Thymus (tissue), 11 donors: ENCODE measurements at regions not wholly inside any gene's neighbourhood (a gene's known extent, or its start where the extent isn't known, plus 50 kb on each side); places are given as distances from the start of the nearest gene placed in this dataset.

Experiments
- DNase-seq, 9 donors: peaks; one replicate each; pipeline ENCODE4 v3.0.0-alpha.2; 2013; ENCODE audit warnings: low spot score in 9 of 9, low read depth in 6 of 9, missing footprints in 1 of 9
- H3K27ac ChIP-seq, 2 donors: one replicate each; pipeline ENCODE4 v1.5.1; 2013; ENCODE audit warnings: control low read depth in 1 of 2, low read depth in 1 of 2, low read length in 1 of 2, mild to moderate bottlenecking in 1 of 2, moderate library complexity in 1 of 2
- H3K27me3 ChIP-seq, 2 donors: one replicate each; pipeline ENCODE4 v1.5.1; 2013; ENCODE audit warnings: low read length in 1 of 2; ENCODE audit not compliant: control insufficient read depth in 2 of 2, insufficient read depth in 1 of 2
- H3K36me3 ChIP-seq, 2 donors: one replicate each; pipeline ENCODE4 v1.5.1; 2013; ENCODE audit warnings: low read length in 1 of 2, mild to moderate bottlenecking in 1 of 2, moderate library complexity in 1 of 2; ENCODE audit not compliant: control insufficient read depth in 2 of 2, insufficient read depth in 2 of 2
- H3K4me1 ChIP-seq, 2 donors: one replicate each; pipeline ENCODE4 v1.5.1; 2013; ENCODE audit warnings: low read length in 2 of 2; ENCODE audit not compliant: control insufficient read depth in 2 of 2, insufficient read depth in 2 of 2
- H3K4me3 ChIP-seq, 2 donors: one replicate each; pipeline ENCODE4 v1.5.1; 2013; ENCODE audit warnings: low read length in 2 of 2, control low read depth in 1 of 2, mild to moderate bottlenecking in 1 of 2
- H3K9me3 ChIP-seq, 2 donors: one replicate each; pipeline ENCODE4 v1.5.1; 2013; ENCODE audit warnings: low read length in 1 of 2, mild to moderate bottlenecking in 1 of 2; ENCODE audit not compliant: control insufficient read depth in 2 of 2, insufficient read depth in 1 of 2
- WGBS: extraction: QIAGEN DNeasy Blood & Tissue Kit; methylation state at CpG from one replicate; pipeline ENCODE4 v1.1.7; 2013; 5-methylcytosine and 5-hydroxymethylcytosine counted together
- donor health status: healthy.

DNA sequence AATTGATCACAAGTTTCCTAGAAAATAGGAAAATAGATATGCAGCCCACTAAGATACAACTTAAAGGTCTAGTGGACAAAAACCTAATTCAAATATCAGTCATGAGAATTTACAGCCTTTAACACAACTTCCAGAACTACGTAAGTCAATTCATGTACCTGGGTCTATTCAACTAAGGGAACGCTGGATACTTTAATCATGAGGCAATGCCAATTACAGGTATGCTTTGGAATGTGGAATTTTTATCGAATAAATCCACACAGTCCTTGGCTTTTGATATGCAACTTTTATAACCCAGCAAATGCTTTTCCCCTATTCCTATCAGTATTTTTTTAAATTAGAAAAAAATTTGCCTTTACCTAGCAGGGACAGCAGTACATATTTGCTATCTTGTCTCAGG is 289.5 kb upstream of the FAT3 start:
- no peak overlapping the region for H3K4me3 ChIP-seq
- no peaks in the 10 kb centered on the region for H3K36me3 ChIP-seq
- 94% methylated on average over 3 of the region's 3 CpGs for WGBS
- H3K27ac ChIP-seq = no peak overlapping the region
- H3K27me3 ChIP-seq = no peaks in the 10 kb centered on the region
- no peak for DNase-seq
- no peaks in the 10 kb centered on the region for H3K9me3 ChIP-seq
- H3K4me1 ChIP-seq = no peaks in the 10 kb centered on the region

GRCh38 chr11:91932151-91932821 is 292.3 kb upstream of the FAT3 start:
- WGBS = 84% methylated on average over 11 of the region's 11 CpGs
- no peak overlapping the region for H3K4me3 ChIP-seq
- DNase-seq = no peak
- H3K27me3 ChIP-seq = no peaks in the 10 kb centered on the region
- no peaks in the 10 kb centered on the region for H3K36me3 ChIP-seq
- H3K4me1 ChIP-seq = no peaks in the 10 kb centered on the region
- H3K9me3 ChIP-seq = no peaks in the 10 kb centered on the region
- H3K27ac ChIP-seq = no peak overlapping the region

DNA sequence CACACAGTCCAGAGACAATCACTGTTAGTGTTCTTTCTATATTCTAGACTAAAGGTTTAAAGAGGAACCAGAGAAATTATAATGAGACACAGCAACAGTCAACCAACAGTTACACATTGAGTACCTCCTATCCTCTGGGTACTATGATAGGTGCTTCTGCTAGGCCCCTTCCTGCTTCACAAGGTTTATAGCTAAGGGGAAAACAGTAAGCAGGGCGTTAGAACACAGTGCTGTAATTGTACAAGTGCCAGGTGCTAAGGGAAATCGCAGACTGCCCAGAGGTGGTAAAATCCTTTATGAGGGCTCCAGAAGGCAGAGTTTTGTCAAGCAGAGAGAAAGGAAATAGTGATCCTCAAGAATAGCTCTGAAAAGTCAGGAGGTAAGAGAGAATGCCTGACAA is 297.2 kb upstream of the FAT3 start:
- H3K36me3 ChIP-seq = no peaks in the 10 kb centered on the region
- H3K27me3 ChIP-seq = no peaks in the 10 kb centered on the region
- H3K4me1 ChIP-seq = no peaks in the 10 kb centered on the region
- WGBS = 62% methylated on average over 2 of the region's 2 CpGs
- H3K4me3 ChIP-seq = no peak overlapping the region
- no peak overlapping the region for H3K27ac ChIP-seq
- no peaks in the 10 kb centered on the region for H3K9me3 ChIP-seq
- no peak for DNase-seq

DNA sequence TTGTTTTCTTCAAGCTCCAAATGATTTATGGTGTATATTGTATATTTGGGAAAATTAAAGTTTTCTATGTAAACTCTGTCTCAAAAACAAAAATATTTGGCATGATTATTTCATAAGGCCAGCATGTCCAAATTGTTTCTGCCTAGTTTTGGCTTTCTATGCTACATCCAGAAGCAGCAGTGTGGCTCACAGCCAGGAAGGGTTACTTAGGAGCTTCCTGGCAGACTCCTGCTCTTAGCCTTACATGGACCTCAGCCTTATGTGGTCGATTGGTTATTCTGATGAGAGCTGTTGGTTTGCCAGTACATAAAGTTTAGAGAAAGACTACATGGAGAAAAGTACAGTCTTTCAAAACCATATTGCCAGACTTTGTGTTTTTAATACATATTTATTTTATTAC is 297.7 kb upstream of the FAT3 start:
- Histone ChIP-seq H3K4me3 (no peak overlapping the region), H3K9me3 (no peaks in the 10 kb centered on the region), H3K36me3 (no peaks in the 10 kb centered on the region), H3K27ac (no peak overlapping the region), H3K4me1 (no peaks in the 10 kb centered on the region), H3K27me3 (no peaks in the 10 kb centered on the region)
- 70% methylated on average over 1 of the region's 1 CpG for WGBS
- no peak for DNase-seq

DNA sequence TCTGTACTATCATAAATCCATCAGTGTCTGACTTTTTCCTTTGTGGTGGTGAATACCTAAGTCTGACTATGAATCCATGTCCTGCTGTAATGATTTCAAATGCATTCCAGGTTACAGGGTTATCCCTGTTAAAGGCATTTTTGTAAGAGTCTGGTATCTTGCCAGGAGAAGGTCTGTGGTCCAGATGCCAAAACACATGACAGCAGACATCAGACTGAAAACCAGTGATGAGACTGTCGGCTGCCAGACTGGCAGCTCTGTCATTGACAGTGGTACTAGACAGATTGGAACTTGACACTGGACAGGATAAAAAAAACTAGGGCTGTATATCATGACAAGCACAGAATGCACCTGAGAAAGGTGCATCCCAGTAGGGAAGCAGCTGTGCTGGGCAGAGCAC is 301.8 kb upstream of the FAT3 start:
- DNase-seq = no peak
- WGBS = 92% methylated on average over 1 of the region's 1 CpG

GRCh38 chr11:91921974-91922373 is 302.6 kb upstream of the FAT3 start:
- WGBS = 91% methylated on average over 1 of the region's 1 CpG
- H3K36me3 ChIP-seq = no peaks in the 10 kb centered on the region
- no peak overlapping the region for H3K4me3 ChIP-seq
- no peak overlapping the region for H3K27ac ChIP-seq
- H3K27me3 ChIP-seq = no peaks in the 10 kb centered on the region
- H3K4me1 ChIP-seq = no peaks in the 10 kb centered on the region
- DNase-seq = no peak
- H3K9me3 ChIP-seq = no peaks in the 10 kb centered on the region

More for the DNA sequence above, 301.8 kb upstream of the FAT3 start:
- H3K27me3 ChIP-seq = no peaks in the 10 kb centered on the region
- H3K4me1 ChIP-seq = no peaks in the 10 kb centered on the region
- H3K9me3 ChIP-seq = no peaks in the 10 kb centered on the region
- no peak overlapping the region for H3K27ac ChIP-seq
- H3K36me3 ChIP-seq = no peaks in the 10 kb centered on the region
- H3K4me3 ChIP-seq = no peak overlapping the region

- Histone ChIP-seq H3K4me3 (no peak overlapping the region), H3K36me3 (no peaks in the 10 kb centered on the region), H3K27ac (no peak overlapping the region), H3K9me3 (peaks cover 0 to 5% of the 10 kb centered on the region in 2 donors), H3K27me3 (no peaks in the 10 kb centered on the region), H3K4me1 (no peaks in the 10 kb centered on the region)
- no peak for DNase-seq
Measured at GRCh38 chr11:91913407-91913806, 311.2 kb upstream of the FAT3 start.

DNA sequence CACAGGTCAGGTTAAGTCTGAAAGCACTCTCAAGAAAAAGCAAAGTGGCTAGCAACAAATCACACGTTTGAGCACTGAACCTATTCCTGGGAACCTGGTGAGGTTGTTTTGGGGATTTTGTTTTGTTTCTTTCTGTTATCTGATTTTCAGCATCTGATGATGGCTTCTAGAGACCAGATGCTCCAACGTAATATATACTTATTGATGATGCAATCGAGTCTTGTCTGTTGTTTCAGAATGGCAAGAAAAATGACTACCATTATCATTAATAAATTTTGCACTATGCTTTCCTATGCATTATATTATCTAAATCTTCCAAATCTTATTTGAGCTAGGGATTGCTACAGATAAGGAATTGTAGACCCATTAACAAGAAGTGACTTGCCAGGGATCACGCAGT is 312.3 kb upstream of the FAT3 start:
- Histone ChIP-seq H3K4me1 (no peaks in the 10 kb centered on the region), H3K27ac (no peak overlapping the region), H3K9me3 (peaks cover 0 to 5% of the 10 kb centered on the region in 2 donors), H3K27me3 (no peaks in the 10 kb centered on the region), H3K36me3 (no peaks in the 10 kb centered on the region), H3K4me3 (no peak overlapping the region)
- 88% methylated on average over 4 of the region's 4 CpGs for WGBS
- DNase-seq = no peak

DNA sequence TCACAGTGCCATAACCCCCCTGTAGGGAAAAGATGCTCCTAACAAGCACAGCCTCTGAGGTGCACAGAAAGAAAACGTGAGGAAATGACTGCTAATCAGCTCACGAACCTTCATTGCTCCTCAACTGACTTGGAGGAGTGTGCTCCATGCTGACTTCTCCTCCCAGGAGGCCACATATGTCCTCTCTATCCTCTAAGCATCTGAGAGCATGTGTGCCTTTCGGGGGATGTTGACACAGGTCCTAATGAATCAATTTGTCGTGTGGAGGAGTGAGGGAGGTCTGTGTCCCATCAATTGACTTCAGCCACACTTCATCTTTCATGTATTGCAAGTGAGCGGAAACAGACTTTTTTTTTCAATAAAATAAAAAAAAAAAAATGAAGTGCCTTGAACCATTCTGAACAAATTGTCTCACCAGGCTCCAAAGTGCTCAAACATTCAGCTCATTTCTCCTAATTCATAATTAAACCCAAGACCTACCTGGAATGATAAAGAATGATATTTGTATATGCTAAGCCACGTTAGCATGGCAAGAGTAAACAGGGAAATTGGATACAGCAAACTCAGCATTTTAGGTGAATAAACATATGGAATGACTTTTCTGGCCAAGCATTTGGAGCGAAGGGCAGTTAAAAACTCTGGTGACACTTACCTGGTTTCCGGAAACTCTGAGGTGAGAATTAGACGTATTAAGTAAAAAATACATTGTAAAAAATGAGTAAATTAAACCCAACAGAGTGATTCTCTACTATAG is 317.6 kb upstream of the FAT3 start:
- H3K27ac ChIP-seq = no peak overlapping the region
- H3K36me3 ChIP-seq = no peaks in the 10 kb centered on the region
- H3K9me3 ChIP-seq = no peaks in the 10 kb centered on the region
- DNase-seq = no peak
- no peak overlapping the region for H3K4me3 ChIP-seq
- H3K4me1 ChIP-seq = no peaks in the 10 kb centered on the region
- 76% methylated on average over 9 of the region's 9 CpGs for WGBS
- no peaks in the 10 kb centered on the region for H3K27me3 ChIP-seq
